PC-3 (cell line): ENCODE measurements at regions not wholly inside any gene's neighbourhood (a gene's known extent, or its start where the extent isn't known, plus 50 kb on each side); places are given as distances from the start of the nearest gene placed in this dataset.

Source experiments
- ATAC-seq: fragments of 200-7000 bp; cut with Tn5 transposase; 2 replicates; pipeline ENCODE4 v1.9.1; 2020; ENCODE audit warnings: mild to moderate bottlenecking, moderate library complexity
- BruUV-seq: library from RNA; stranded (reverse); fragments of 400-500 nt; replicated peaks from 2 replicates; lab custom pipeline; 2021; lab: Mats Ljungman, UMichigan
- CTCF ChIA-PET: fragments of 300-600 bp; sonication (Branson Sonifier 250); formaldehyde crosslinking; loops from one replicate; lab custom pipeline; 2022; ENCODE audit warnings: antibody characterized with exemption; lab: Charles Lee
- POLR2A ChIA-PET: fragments of 300-600 bp; sonication (Branson Sonifier 250); formaldehyde crosslinking; loops from one replicate; lab custom pipeline; 2022; ENCODE audit warnings: antibody characterized with exemption; ENCODE audit not compliant: unreplicated experiment; lab: Charles Lee
- DNase-seq: peaks from one replicate; pipeline ENCODE4 v3.0.0-alpha.2; 2015
- H2AFZ ChIP-seq: fragments of 300-600 bp; sonication (generic); 2 replicates; pipeline ENCODE4 v1.6.0; 2016; ENCODE audit warnings: antibody characterized with exemption, low read length
- H3F3A ChIP-seq: fragments of 300-600 bp; sonication (generic); one replicate; pipeline ENCODE4 v1.6.0; 2017; ENCODE audit warnings: antibody characterized with exemption, low read length, control low read depth, mild to moderate bottlenecking; ENCODE audit not compliant: unreplicated experiment
- H3K27ac ChIP-seq: fragments of 300-600 bp; sonication (generic); 2 replicates; pipeline ENCODE4 v1.5.1; 2016; ENCODE audit warnings: mild to moderate bottlenecking, low read length
- H3K27me3 ChIP-seq: fragments of 300-600 bp; sonication (generic); 2 replicates; pipeline ENCODE4 v1.6.1; 2016; ENCODE audit warnings: low read length, mixed read lengths
- H3K36me3 ChIP-seq: fragments of 300-600 bp; sonication (generic); 2 replicates; pipeline ENCODE4 v1.6.1; 2016; ENCODE audit warnings: low read depth, mixed run types, low read length, mixed read lengths
- H3K4me1 ChIP-seq: fragments of 300-600 bp; sonication (generic); 2 replicates; pipeline ENCODE4 v1.5.1; 2016; ENCODE audit warnings: low read length; ENCODE audit not compliant: insufficient read depth
- H3K4me2 ChIP-seq: fragments of 300-600 bp; sonication (generic); 2 replicates; pipeline ENCODE4 v1.6.0; 2016; ENCODE audit warnings: low read length
- H3K4me3 ChIP-seq: fragments of 300-600 bp; sonication (generic); 2 replicates; pipeline ENCODE4 v1.5.1; 2016; ENCODE audit warnings: mild to moderate bottlenecking, low read length, mixed read lengths
- H3K79me2 ChIP-seq: fragments of 300-600 bp; sonication (generic); 2 replicates; pipeline ENCODE4 v1.6.1; 2017; ENCODE audit warnings: low read length, mixed read lengths
- H3K9ac ChIP-seq: fragments of 300-600 bp; sonication (generic); 2 replicates; pipeline ENCODE4 v1.6.0; 2016; ENCODE audit warnings: mild to moderate bottlenecking, low read length
- H3K9me2 ChIP-seq: fragments of 300-600 bp; sonication (generic); replicated peaks from 2 replicates; pipeline ENCODE4 v1.6.1; 2016; ENCODE audit warnings: mixed run types, low read length, mixed read lengths
- H3K9me3 ChIP-seq: fragments of 300-600 bp; sonication (generic); 2 replicates; pipeline ENCODE4 v1.6.1; 2016; ENCODE audit warnings: low read length, mixed read lengths
- H4K20me1 ChIP-seq: fragments of 300-600 bp; sonication (generic); 2 replicates; pipeline ENCODE4 v1.6.1; 2016; ENCODE audit warnings: low read length, mixed read lengths
- CTCF ChIP-seq: fragments of 300-600 bp; sonication (generic); conservative IDR thresholded peaks from 2 replicates; pipeline ENCODE4 v1.5.1; 2017; ENCODE audit warnings: antibody characterized with exemption, low read depth, mild to moderate bottlenecking, low read length
- EZH2 ChIP-seq: fragments of 300-600 bp; sonication (generic); IDR thresholded peaks from one replicate; pipeline ENCODE4 v1.6.1; 2017; ENCODE audit warnings: antibody characterized with exemption, mild to moderate bottlenecking, low read length; ENCODE audit not compliant: unreplicated experiment
- EZH2phosphoT487 ChIP-seq: fragments of 300-600 bp; sonication (generic); IDR thresholded peaks from 2 replicates; pipeline ENCODE4 v1.6.1; 2018; ENCODE audit warnings: mild to moderate bottlenecking, antibody characterized with exemption, low read length, borderline replicate concordance
- intact Hi-C: fragments of 100-400 bp; cut with micrococcal nuclease; formaldehyde crosslinking; loops from 2 replicates; pipeline ENCODE4 v1.9.0; 2023

DNA sequence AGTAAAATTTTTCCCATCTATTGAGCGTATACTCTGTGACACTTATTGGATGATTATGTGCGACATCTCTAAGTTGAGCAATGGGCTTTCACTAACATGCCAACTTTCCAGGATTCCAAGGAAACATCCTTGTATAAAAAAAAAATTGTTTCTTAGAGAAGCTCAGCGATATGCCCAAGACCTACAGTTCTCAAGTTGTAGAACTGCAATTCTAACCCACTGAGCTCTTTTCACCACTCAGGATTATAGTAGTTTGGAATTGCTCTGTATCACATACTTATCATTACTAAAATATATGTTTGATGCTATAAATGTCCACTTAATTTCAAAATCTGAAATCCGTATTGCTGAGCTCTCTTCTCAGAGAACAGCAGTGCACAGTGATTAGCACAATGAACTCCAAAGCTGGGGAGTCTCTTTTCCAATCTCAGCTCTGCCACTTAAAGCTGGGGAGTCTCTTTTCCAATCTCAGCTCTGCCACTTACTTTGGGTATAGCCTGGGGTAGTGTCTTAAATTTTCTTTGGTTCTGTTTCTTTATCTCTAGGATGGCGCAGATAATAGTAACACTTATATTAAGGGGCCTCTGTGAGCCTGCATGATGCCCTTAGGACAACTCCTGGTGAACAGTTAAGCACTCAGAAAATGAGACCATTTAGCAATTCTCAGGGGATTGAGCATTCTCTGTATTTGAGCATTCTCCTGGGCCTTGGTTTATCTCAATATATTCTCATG is 1722.2 kb upstream of the AGA start:
- Histone ChIP-seq H3F3A (no peaks in the 10 kb centered on the region), H3K27ac (peak overlapping the region; percentile 65), H3K4me1 (no peaks in the 10 kb centered on the region), H2AFZ (no peak overlapping the region), H3K4me2 (no peak overlapping the region), H3K9me3 (no peaks in the 10 kb centered on the region), H3K4me3 (no peak overlapping the region), H3K36me3 (no peaks in the 10 kb centered on the region), H3K79me2 (no peaks in the 10 kb centered on the region), H4K20me1 (no peaks in the 10 kb centered on the region), H3K9me2 (no peaks in the 10 kb centered on the region), H3K9ac (peak overlapping the region; percentile 37), H3K27me3 (no peaks in the 10 kb centered on the region)
- ChIA-PET CTCF (no interaction called here), POLR2A (no interaction called here)
- TF ChIP-seq CTCF, result no peak
- TF ChIP-seq EZH2, result no peak
- no peak for TF ChIP-seq EZH2phosphoT487
- intact Hi-C loops, result no loop called here
- BruUV-seq, result no TSS peak
- DNase-seq (no peak), ATAC-seq (no peak)

- ATAC-seq (no peak; the same call in 1 of the 2 replicates), DNase-seq (peak; percentile 18)
- peak overlapping the region; percentile 65 for H3K27ac ChIP-seq
- CTCF ChIA-PET, result no interaction called here
- intact Hi-C loops, result no loop called here
- H3K9ac ChIP-seq, result peak overlapping the region; percentile 25; the same call in 1 of the 2 replicates
- TF ChIP-seq EZH2, result no peak
- TF ChIP-seq CTCF, result no peak
- TF ChIP-seq EZH2phosphoT487, result no peak
- no peaks in the 10 kb centered on the region for H3K27me3 ChIP-seq
- BruUV-seq, result no TSS peak
- H3K36me3 ChIP-seq, result no peaks in the 10 kb centered on the region
- H3K9me3 ChIP-seq, result no peaks in the 10 kb centered on the region
- no peaks in the 10 kb centered on the region for H4K20me1 ChIP-seq
- no peak overlapping the region for H3K4me2 ChIP-seq
- H2AFZ ChIP-seq, result no peak overlapping the region
- POLR2A ChIA-PET, result no interaction called here
- H3K9me2 ChIP-seq, result no peaks in the 10 kb centered on the region
- no peaks in the 10 kb centered on the region for H3K4me1 ChIP-seq
- no peaks in the 10 kb centered on the region for H3F3A ChIP-seq
- H3K4me3 ChIP-seq, result no peak overlapping the region
- no peaks in the 10 kb centered on the region for H3K79me2 ChIP-seq
These were observed 1722.9 kb upstream of the AGA start for GRCh38 chr4:179165000-179165738.

DNA sequence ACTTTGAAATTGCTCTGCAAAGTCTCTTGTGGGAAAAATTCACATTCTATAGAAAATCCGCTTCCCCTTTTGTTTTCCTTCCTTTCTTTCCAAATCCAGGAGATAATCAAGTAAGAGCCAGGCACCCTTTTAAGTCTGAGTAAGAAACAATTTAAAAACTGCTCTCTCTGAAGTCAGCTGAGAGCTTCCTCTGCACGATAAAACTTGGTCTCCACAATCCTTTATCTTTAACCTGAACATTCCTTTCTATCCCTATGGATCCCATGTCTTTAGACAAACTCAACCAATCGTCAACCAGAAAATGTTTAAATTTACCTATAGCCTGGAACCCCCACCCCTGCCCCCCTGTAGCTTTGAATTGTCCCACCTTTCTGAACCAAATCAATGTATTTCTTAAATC is 1723.6 kb upstream of the AGA start:
- no peak for ATAC-seq
- POLR2A ChIA-PET, result no interaction called here

More for the DNA sequence above, 1723.6 kb upstream of the AGA start:
- H3K79me2 ChIP-seq, result no peaks in the 10 kb centered on the region
- no peak for DNase-seq
- no peaks in the 10 kb centered on the region for H3K4me1 ChIP-seq
- no peaks in the 10 kb centered on the region for H3F3A ChIP-seq
- no peaks in the 10 kb centered on the region for H3K9me3 ChIP-seq
- H3K4me2 ChIP-seq, result no peak overlapping the region
- CTCF ChIA-PET, result no interaction called here
- no peaks in the 10 kb centered on the region for H4K20me1 ChIP-seq
- TF ChIP-seq EZH2 (no peak), EZH2phosphoT487 (no peak), CTCF (no peak)
- no peaks in the 10 kb centered on the region for H3K36me3 ChIP-seq
- H3K27me3 ChIP-seq, result no peaks in the 10 kb centered on the region
- no peak overlapping the region for H2AFZ ChIP-seq
- no peaks in the 10 kb centered on the region for H3K9me2 ChIP-seq
- H3K4me3 ChIP-seq, result no peak overlapping the region
- peak overlapping the region; percentile 61 for H3K27ac ChIP-seq
- intact Hi-C loops, result no loop called here
- peak overlapping the region; percentile 25; the same call in 1 of the 2 replicates for H3K9ac ChIP-seq
- no TSS peak for BruUV-seq
